ENCODE measurements at regions not wholly inside any gene's neighbourhood (a gene's known extent, or its start where the extent isn't known, plus 50 kb on each side); places are given as distances from the start of the nearest gene placed in this dataset.

GRCh38 chr5:8457187-8458037 is 588.5 kb downstream of the MTRR start (continued):
- TF ChIP-seq ZSCAN25 (CRISPR knock-in tag; IDR thresholded peaks at IDR 0.05) (no peak), ZNF296 (CRISPR knock-in tag; conservative IDR thresholded peaks at IDR 0.05) (no peak), ZNF292 (CRISPR knock-in tag; IDR thresholded peaks at IDR 0.05; ENCODE audit: borderline replicate concordance, low read depth) (no peak), PPARG (CRISPR knock-in tag; conservative IDR thresholded peaks at IDR 0.05) (no peak), KMT2A (CRISPR knock-in tag; IDR thresholded peaks at IDR 0.05) (peak; percentile 46), ZNF354B (CRISPR knock-in tag; IDR thresholded peaks at IDR 0.05) (no peak), SIX1 (CRISPR knock-in tag; IDR thresholded peaks at IDR 0.05; ENCODE audit: borderline replicate concordance) (no peak), HNF1A (IDR thresholded peaks at IDR 0.05; ENCODE audit: low read depth) (no peak), HNF1A (CRISPR knock-in tag; IDR thresholded peaks at IDR 0.05; ENCODE audit: borderline replicate concordance) (peak; percentile 36; the same call in 1 of the 2 replicates), CEBPZ (IDR thresholded peaks at IDR 0.05; ENCODE audit: low read length) (no peak), DMAP1 (CRISPR knock-in tag; IDR thresholded peaks at IDR 0.05) (no peak), DNMT1 (CRISPR knock-in tag; IDR thresholded peaks at IDR 0.05) (no peak), TEAD3 (CRISPR knock-in tag; optimal IDR thresholded peaks at IDR 0.05; ENCODE audit: borderline replicate concordance) (peak; percentile 38), ZBTB25 (CRISPR knock-in tag; IDR thresholded peaks at IDR 0.05) (no peak), MTA1 (CRISPR knock-in tag; IDR thresholded peaks at IDR 0.05; ENCODE audit: borderline replicate concordance) (0 out of 2 replicates have a peak, but pooled peaks have one; percentile 49), NFE2L1 (CRISPR knock-in tag; IDR thresholded peaks at IDR 0.05; ENCODE audit: borderline replicate concordance) (peak; percentile 89; the same call in 1 of the 2 replicates), BCL6 (CRISPR knock-in tag; IDR thresholded peaks at IDR 0.05) (0 out of 2 replicates have a peak, but pooled peaks have one; percentile 18), SRY (CRISPR knock-in tag; IDR thresholded peaks at IDR 0.05) (no peak), SATB2 (CRISPR knock-in tag; IDR thresholded peaks at IDR 0.05) (0 out of 2 replicates have a peak, but pooled peaks have one; percentile 72), TGIF2 (CRISPR knock-in tag; IDR thresholded peaks at IDR 0.05) (no peak), GATAD2A (CRISPR knock-in tag; IDR thresholded peaks at IDR 0.05) (peak; percentile 39; the same call in 1 of the 2 replicates)
